Smooth muscle cell (in vitro differentiated cells): ENCODE measurements at regions not wholly inside any gene's neighbourhood (a gene's known extent, or its start where the extent isn't known, plus 50 kb on each side); places are given as distances from the start of the nearest gene placed in this dataset.

Source experiments
- DNase-seq: peaks from one replicate; lab custom pipeline; 2025; ENCODE audit not compliant: unreplicated experiment; lab: John Stamatoyannopoulos, UW
- H2AFZ ChIP-seq: fragments of 200-600 bp; sonication (generic); 2 replicates; pipeline ENCODE4 v1.6.0; 2016; ENCODE audit warnings: antibody characterized with exemption, low read depth, mild to moderate bottlenecking
- H3F3A ChIP-seq: fragments of 200-600 bp; sonication (generic); 2 replicates; pipeline ENCODE4 v1.6.0; 2017; ENCODE audit warnings: antibody characterized with exemption, low read depth
- H3K27ac ChIP-seq: fragments of 200-600 bp; sonication (generic); 2 replicates; pipeline ENCODE4 v1.5.1; 2016; ENCODE audit warnings: low read depth, mild to moderate bottlenecking
- H3K27me3 ChIP-seq: fragments of 200-600 bp; sonication (generic); 2 replicates; pipeline ENCODE4 v1.6.1; 2016; ENCODE audit warnings: low read depth, mild to moderate bottlenecking
- H3K36me3 ChIP-seq: fragments of 200-600 bp; sonication (generic); 2 replicates; pipeline ENCODE4 v1.5.1; 2016; ENCODE audit warnings: low read depth
- H3K4me1 ChIP-seq: fragments of 200-600 bp; sonication (generic); 2 replicates; pipeline ENCODE4 v1.5.1; 2016; ENCODE audit warnings: low read depth
- H3K4me2 ChIP-seq: fragments of 200-600 bp; sonication (generic); 2 replicates; pipeline ENCODE4 v1.6.0; 2016; ENCODE audit warnings: mild to moderate bottlenecking
- H3K4me3 ChIP-seq: fragments of 200-600 bp; sonication (generic); 2 replicates; pipeline ENCODE4 v1.5.1; 2016; ENCODE audit warnings: mild to moderate bottlenecking
- H3K79me2 ChIP-seq: fragments of 200-600 bp; sonication (generic); 2 replicates; pipeline ENCODE4 v1.6.0; 2016; ENCODE audit warnings: low read depth, mild to moderate bottlenecking
- H3K9ac ChIP-seq: fragments of 200-600 bp; sonication (generic); 2 replicates; pipeline ENCODE4 v1.6.0; 2016; ENCODE audit warnings: low read depth
- H3K9me3 ChIP-seq: fragments of 200-600 bp; sonication (generic); replicated peaks from 2 replicates; pipeline ENCODE4 v1.5.1; 2016; ENCODE audit warnings: low read depth
- H4K20me1 ChIP-seq: fragments of 200-600 bp; sonication (generic); 2 replicates; pipeline ENCODE4 v1.6.0; 2016; ENCODE audit warnings: low read depth
- CTCF ChIP-seq: fragments of 200-600 bp; sonication (generic); IDR thresholded peaks from 2 replicates; pipeline ENCODE4 v1.5.1; 2017; ENCODE audit warnings: borderline replicate concordance, mild to moderate bottlenecking, antibody characterized with exemption; ENCODE audit not compliant: insufficient read depth, poor library complexity, severe bottlenecking
- WGBS: methylation state at CpG from one replicate; pipeline ENCODE4 v1.1.7; 2016; ENCODE audit warnings: low lambda C conversion rate; 5-methylcytosine and 5-hydroxymethylcytosine counted together

- H3K4me3 ChIP-seq, result no peak overlapping the region
- H3K9ac ChIP-seq, result no peak overlapping the region
- no peaks in the 10 kb centered on the region for H4K20me1 ChIP-seq
- no peaks in the 10 kb centered on the region for H3K27me3 ChIP-seq
- H3K36me3 ChIP-seq, result no peaks in the 10 kb centered on the region
- no peaks in the 10 kb centered on the region for H3F3A ChIP-seq
- no peaks in the 10 kb centered on the region for H3K9me3 ChIP-seq
- H2AFZ ChIP-seq, result no peak overlapping the region
- no peak for DNase-seq
- TF ChIP-seq CTCF, result no peak
- WGBS, result 93% methylated on average over 7 of the region's 7 CpGs
- peaks cover 5% of the 10 kb centered on the region for H3K4me1 ChIP-seq
- H3K79me2 ChIP-seq, result no peaks in the 10 kb centered on the region
- no peak overlapping the region for H3K4me2 ChIP-seq
- no peak overlapping the region for H3K27ac ChIP-seq
Measured at GRCh38 chr15:67009576-67010569, 55.5 kb upstream of the SMAD3 start.

- no peaks in the 10 kb centered on the region for H3K79me2 ChIP-seq
- no peaks in the 10 kb centered on the region for H3K27me3 ChIP-seq
- H3K4me2 ChIP-seq, result no peak overlapping the region
- no peak overlapping the region for H3K4me3 ChIP-seq
- no peak overlapping the region for H3K27ac ChIP-seq
- H3K36me3 ChIP-seq, result no peaks in the 10 kb centered on the region
- no peak for DNase-seq
- no peak overlapping the region for H2AFZ ChIP-seq
- no peak for TF ChIP-seq CTCF
- H3K9ac ChIP-seq, result no peak overlapping the region
- H3K9me3 ChIP-seq, result no peaks in the 10 kb centered on the region
- WGBS, result 66% methylated on average over 7 of the region's 7 CpGs
- no peaks in the 10 kb centered on the region for H3F3A ChIP-seq
- H4K20me1 ChIP-seq, result no peaks in the 10 kb centered on the region
- peaks cover 5% of the 10 kb centered on the region for H3K4me1 ChIP-seq
Measured at GRCh38 chr15:67010898-67011616, 54.3 kb upstream of the SMAD3 start.

GRCh38 chr15:67011617-67012005, 53.8 kb upstream of the SMAD3 start:
- TF ChIP-seq CTCF, result no peak
- H3K79me2 ChIP-seq, result no peaks in the 10 kb centered on the region
- no peaks in the 10 kb centered on the region for H3K27me3 ChIP-seq
- H3K4me1 ChIP-seq, result peaks cover 5% of the 10 kb centered on the region
- no peaks in the 10 kb centered on the region for H4K20me1 ChIP-seq
- H3K9me3 ChIP-seq, result no peaks in the 10 kb centered on the region
- peaks cover 3% of the 10 kb centered on the region for H3F3A ChIP-seq
- H3K27ac ChIP-seq, result no peak overlapping the region
- no peak for DNase-seq
- no peak overlapping the region for H3K4me2 ChIP-seq
- H3K4me3 ChIP-seq, result no peak overlapping the region
- no peak overlapping the region for H3K9ac ChIP-seq
- H3K36me3 ChIP-seq, result no peaks in the 10 kb centered on the region
- H2AFZ ChIP-seq, result no peak overlapping the region
- WGBS, result 88% methylated on average over 6 of the region's 6 CpGs
